ENCODE measurements at regions not wholly inside any gene's neighbourhood (a gene's known extent, or its start where the extent isn't known, plus 50 kb on each side); places are given as distances from the start of the nearest gene placed in this dataset.

DNA sequence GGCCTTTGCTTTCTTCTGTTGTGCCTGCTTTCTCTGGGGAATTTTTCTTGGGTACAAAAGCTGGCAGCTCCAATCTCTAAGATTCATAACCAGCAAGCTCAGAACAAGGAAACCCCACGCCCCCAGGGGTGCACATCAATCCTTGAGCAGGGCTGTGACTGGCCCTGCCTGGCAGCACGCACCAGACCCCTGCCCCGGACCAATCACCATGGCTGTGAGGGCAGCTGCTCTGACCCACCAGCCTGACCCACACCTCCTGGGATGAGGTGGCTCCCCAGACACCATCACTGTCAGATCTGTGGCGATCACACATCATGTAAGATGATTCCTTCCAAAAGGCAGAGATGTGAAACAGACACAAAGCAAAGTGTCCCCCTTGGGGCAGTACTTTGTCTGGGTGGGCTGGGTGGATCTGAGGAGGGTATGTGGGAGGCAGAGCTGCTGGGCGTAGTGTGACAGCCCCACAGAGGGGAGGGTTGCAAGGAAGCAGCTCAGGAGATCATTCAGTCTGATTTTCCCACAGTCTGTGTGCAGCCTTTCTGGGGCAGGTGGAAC, 175.5 kb upstream of the SHH start:
- TF ChIP-seq SIN3A (IDR thresholded peaks at IDR 0.05; ENCODE audit: borderline replicate concordance, low read depth, low read length) (no peak), SALL2 (CRISPR knock-in tag; IDR thresholded peaks at IDR 0.05) (no peak), ZNF431 (CRISPR knock-in tag; IDR thresholded peaks at IDR 0.05; ENCODE audit: borderline replicate concordance, low read depth) (no peak), MZF1 (CRISPR knock-in tag; IDR thresholded peaks at IDR 0.05; ENCODE audit: borderline replicate concordance) (no peak), EZH2 (conservative IDR thresholded peaks at IDR 0.05; ENCODE audit: low read depth, low read length) (no peak), ZNF780A (CRISPR knock-in tag; IDR thresholded peaks at IDR 0.05) (no peak)
- TF ChIP-seq, protein P1, sequence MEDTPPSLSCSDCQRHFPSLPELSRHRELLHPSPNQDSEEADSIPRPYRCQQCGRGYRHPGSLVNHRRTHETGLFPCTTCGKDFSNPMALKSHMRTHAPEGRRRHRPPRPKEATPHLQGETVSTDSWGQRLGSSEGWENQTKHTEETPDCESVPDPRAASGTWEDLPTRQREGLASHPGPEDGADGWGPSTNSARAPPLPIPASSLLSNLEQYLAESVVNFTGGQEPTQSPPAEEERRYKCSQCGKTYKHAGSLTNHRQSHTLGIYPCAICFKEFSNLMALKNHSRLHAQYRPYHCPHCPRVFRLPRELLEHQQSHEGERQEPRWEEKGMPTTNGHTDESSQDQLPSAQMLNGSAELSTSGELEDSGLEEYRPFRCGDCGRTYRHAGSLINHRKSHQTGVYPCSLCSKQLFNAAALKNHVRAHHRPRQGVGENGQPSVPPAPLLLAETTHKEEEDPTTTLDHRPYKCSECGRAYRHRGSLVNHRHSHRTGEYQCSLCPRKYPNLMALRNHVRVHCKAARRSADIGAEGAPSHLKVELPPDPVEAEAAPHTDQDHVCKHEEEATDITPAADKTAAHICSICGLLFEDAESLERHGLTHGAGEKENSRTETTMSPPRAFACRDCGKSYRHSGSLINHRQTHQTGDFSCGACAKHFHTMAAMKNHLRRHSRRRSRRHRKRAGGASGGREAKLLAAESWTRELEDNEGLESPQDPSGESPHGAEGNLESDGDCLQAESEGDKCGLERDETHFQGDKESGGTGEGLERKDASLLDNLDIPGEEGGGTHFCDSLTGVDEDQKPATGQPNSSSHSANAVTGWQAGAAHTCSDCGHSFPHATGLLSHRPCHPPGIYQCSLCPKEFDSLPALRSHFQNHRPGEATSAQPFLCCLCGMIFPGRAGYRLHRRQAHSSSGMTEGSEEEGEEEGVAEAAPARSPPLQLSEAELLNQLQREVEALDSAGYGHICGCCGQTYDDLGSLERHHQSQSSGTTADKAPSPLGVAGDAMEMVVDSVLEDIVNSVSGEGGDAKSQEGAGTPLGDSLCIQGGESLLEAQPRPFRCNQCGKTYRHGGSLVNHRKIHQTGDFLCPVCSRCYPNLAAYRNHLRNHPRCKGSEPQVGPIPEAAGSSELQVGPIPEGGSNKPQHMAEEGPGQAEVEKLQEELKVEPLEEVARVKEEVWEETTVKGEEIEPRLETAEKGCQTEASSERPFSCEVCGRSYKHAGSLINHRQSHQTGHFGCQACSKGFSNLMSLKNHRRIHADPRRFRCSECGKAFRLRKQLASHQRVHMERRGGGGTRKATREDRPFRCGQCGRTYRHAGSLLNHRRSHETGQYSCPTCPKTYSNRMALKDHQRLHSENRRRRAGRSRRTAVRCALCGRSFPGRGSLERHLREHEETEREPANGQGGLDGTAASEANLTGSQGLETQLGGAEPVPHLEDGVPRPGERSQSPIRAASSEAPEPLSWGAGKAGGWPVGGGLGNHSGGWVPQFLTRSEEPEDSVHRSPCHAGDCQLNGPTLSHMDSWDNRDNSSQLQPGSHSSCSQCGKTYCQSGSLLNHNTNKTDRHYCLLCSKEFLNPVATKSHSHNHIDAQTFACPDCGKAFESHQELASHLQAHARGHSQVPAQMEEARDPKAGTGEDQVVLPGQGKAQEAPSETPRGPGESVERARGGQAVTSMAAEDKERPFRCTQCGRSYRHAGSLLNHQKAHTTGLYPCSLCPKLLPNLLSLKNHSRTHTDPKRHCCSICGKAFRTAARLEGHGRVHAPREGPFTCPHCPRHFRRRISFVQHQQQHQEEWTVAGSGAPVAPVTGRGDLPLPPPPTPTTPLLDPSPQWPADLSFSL (CRISPR knock-in tag; IDR thresholded peaks at IDR 0.05): no peak

Measured in HepG2 (cell line).